Natural killer cell treated with Interleukin-12 subunit alpha and Interleukin-12 subunit beta and Interleukin-15 and Interleukin-18, amount 100 ng/mL, for 72 hours (primary cell): ENCODE measurements at regions not wholly inside any gene's neighbourhood (a gene's known extent, or its start where the extent isn't known, plus 50 kb on each side); places are given as distances from the start of the nearest gene placed in this dataset.

Experiments used
- ATAC-seq, 2 donors: fragments of 150-1000 bp; cut with Tn5 transposase in 1 of 2; sonication (Bioruptor Pico), chemical (Tn5 transposase) in 1 of 2; 2 replicates each; pipeline ENCODE4 v1.10.0; 2021
- DNase-seq: peaks from one replicate; pipeline ENCODE4 v3.0.0; 2022; ENCODE audit warnings: low spot score
- H3K27ac Mint-ChIP-seq, 2 donors: 1 replicate in 1 of 2; 2 replicates in 1 of 2; pipeline ENCODE4 v1.8.0; 2022; ENCODE audit warnings: mixed read lengths in 2 of 2, mild to moderate bottlenecking in 1 of 2, moderate library complexity in 1 of 2
- H3K27me3 Mint-ChIP-seq, 2 donors: 1 replicate in 1 of 2; 2 replicates in 1 of 2; pipeline ENCODE4 v1.8.0; 2022; ENCODE audit warnings: mixed read lengths in 2 of 2
- H3K36me3 Mint-ChIP-seq: one replicate; pipeline ENCODE4 v1.8.0; 2022; ENCODE audit warnings: mixed read lengths
- H3K4me1 Mint-ChIP-seq, 2 donors: 1 replicate in 1 of 2; 2 replicates in 1 of 2; pipeline ENCODE4 v1.8.0; 2022; ENCODE audit warnings: low read depth in 2 of 2, mixed read lengths in 2 of 2, mild to moderate bottlenecking in 1 of 2
- H3K4me3 Mint-ChIP-seq: one replicate; pipeline ENCODE4 v1.8.0; 2022; ENCODE audit warnings: mixed read lengths
- H3K9me3 Mint-ChIP-seq: 2 replicates; pipeline ENCODE4 v1.8.0; 2022; ENCODE audit warnings: mixed read lengths

DNA sequence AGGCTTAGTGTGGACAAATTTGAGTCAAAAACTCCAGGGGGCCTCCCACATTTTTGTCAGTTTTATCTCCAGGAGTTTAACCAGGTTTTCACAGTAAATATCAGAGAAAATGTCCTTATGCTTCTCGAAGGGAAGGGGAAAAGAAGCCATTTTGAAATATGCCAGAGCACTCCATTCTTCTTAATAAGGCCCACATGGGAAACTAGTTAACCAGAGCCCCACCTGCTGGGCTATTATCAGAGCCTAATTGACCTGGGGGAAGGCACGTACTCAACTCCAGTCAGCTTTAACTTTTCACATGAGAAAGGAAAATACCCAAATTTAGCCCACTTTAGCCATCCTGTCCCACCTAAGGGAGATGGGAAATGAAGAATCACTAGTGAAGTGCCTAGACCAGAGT is 296.3 kb downstream of the PTBP2 start:
- Mint-ChIP-seq H3K9me3 (peaks cover 16% of the 10 kb centered on the region), H3K27me3 (peaks cover 4 to 8% of the 10 kb centered on the region in 2 donors), H3K4me1 (no peaks in the 10 kb centered on the region), H3K36me3 (no peaks in the 10 kb centered on the region), H3K27ac (no peak overlapping the region), H3K4me3 (no peak overlapping the region)
- DNase-seq (no peak), ATAC-seq (no peak)
